ENCODE measurements at regions not wholly inside any gene's neighbourhood (a gene's known extent, or its start where the extent isn't known, plus 50 kb on each side); places are given as distances from the start of the nearest gene placed in this dataset.

DNA sequence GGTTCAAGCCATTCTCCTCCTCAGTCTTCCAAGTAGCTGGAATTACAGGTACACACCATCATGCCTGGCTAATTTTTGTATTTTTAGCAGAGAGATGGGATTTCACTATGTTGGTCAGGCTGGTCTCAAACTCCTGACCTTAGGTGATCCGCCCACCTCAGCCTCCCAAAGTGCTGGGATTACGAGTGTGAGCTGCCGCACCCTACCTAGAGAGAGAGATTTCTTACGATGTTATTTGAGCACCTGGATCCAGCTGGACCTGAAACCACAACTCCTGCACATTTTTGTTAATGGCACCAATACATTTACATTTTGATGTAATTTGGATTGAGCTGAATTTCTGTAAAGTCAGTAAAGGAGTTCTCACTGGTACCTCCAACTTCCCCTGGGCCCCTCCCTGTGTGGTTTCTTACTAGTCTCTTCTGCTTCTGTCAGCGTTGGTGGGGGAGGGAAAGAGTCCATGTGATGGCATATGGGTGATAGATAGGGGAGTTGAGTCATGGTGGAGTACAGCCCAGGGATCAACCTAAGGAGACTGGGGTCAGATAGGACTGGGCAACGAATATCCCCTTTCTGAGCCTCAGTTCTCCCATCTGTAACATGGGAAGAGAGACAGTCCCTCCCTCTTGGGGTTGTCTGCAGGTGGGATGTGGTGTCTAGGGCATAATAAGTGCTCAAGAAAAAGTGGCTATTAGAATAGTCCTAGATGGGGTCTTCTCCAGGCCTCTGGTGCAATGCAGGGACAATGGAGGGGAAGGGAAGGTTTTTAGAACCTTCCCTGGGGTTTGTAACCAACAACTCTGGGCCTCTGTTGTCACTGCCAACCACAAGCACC, 83.3 kb upstream of the MED13L start:
- no peak overlapping the region for H2AFZ ChIP-seq (ENCODE audit: low read length)
- H2AK5ac ChIP-seq (ENCODE audit: insufficient read length, low read length) = no peak overlapping the region
- Mint-ChIP-seq H3K4me3 (no peak overlapping the region), H3K9me3 (no peaks in the 10 kb centered on the region), H3K27ac (peak overlapping the region in 1 of 3 experiments; percentile 89; a peak in 1 of 7 replicates), H3K4me1 (peaks cover 24 to 31% of the 10 kb centered on the region in 2 experiments), H3K36me3 (ENCODE audit: insufficient read depth in 1 of 3, low read depth in 3 of 3) (no peaks in the 10 kb centered on the region), H3K27me3 (ENCODE audit: low read depth) (no peaks in the 10 kb centered on the region)
- no peak overlapping the region for H3K14ac ChIP-seq (ENCODE audit: insufficient read depth, low read length)
- DNase-seq = no peak
- no peak overlapping the region for H3K18ac ChIP-seq (ENCODE audit: insufficient read length, low read depth, low read length)
- H3K4me1 ChIP-seq (ENCODE audit: insufficient read depth, low read length) = peaks cover 9% of the 10 kb centered on the region; the same call in 1 of the 2 replicates
- no CpG with 5 or more reads among the region's 6 CpGs for WGBS (ENCODE audit: extremely low coverage, insufficient read length, low lambda C conversion rate)
- no peak overlapping the region for H3K56ac ChIP-seq (ENCODE audit: insufficient read length, low read depth, low read length)
- no peak overlapping the region for H2BK15ac ChIP-seq (ENCODE audit: low read depth, low read length)
- no peak overlapping the region for H2BK20ac ChIP-seq (ENCODE audit: low read depth, low read length, poor library complexity, severe bottlenecking)
- H4K5ac ChIP-seq (ENCODE audit: insufficient read length, low read depth, low read length) = no peak overlapping the region
- H2BK5ac ChIP-seq (ENCODE audit: insufficient read length, low read length) = no peak overlapping the region
- no peak overlapping the region for H4K8ac ChIP-seq (replicated peaks; ENCODE audit: insufficient read length, low read depth, low read length)
- H3K79me2 ChIP-seq (ENCODE audit: insufficient read depth, low read length) = no peaks in the 10 kb centered on the region
- H2BK120ac ChIP-seq (ENCODE audit: low read depth, low read length, poor library complexity, severe bottlenecking) = no peak overlapping the region
- no peaks in the 10 kb centered on the region for H4K20me1 ChIP-seq (ENCODE audit: control insufficient read depth, insufficient read depth, insufficient read length)
- no peak overlapping the region for H4K91ac ChIP-seq (ENCODE audit: insufficient read length, low read depth, low read length)
- H3T11ph ChIP-seq (ENCODE audit: low read length) = no peak overlapping the region
- no peak overlapping the region for H3K9ac ChIP-seq (ENCODE audit: extremely low read depth, insufficient read length, low read length)
- no peak overlapping the region for H3K27ac ChIP-seq (ENCODE audit: insufficient read length, low read depth, low read length)
- H3K4ac ChIP-seq (ENCODE audit: low read depth, low read length) = no peak overlapping the region
- H3K4me2 ChIP-seq (ENCODE audit: insufficient read depth, insufficient read length, low read length) = no peak overlapping the region
- no peaks in the 10 kb centered on the region for H3K79me1 ChIP-seq (ENCODE audit: insufficient read depth, low read depth, low read length, poor library complexity, severe bottlenecking)
- H3K23ac ChIP-seq (ENCODE audit: insufficient read length, low read depth, low read length) = no peak overlapping the region
- TF ChIP-seq, protein P1, sequence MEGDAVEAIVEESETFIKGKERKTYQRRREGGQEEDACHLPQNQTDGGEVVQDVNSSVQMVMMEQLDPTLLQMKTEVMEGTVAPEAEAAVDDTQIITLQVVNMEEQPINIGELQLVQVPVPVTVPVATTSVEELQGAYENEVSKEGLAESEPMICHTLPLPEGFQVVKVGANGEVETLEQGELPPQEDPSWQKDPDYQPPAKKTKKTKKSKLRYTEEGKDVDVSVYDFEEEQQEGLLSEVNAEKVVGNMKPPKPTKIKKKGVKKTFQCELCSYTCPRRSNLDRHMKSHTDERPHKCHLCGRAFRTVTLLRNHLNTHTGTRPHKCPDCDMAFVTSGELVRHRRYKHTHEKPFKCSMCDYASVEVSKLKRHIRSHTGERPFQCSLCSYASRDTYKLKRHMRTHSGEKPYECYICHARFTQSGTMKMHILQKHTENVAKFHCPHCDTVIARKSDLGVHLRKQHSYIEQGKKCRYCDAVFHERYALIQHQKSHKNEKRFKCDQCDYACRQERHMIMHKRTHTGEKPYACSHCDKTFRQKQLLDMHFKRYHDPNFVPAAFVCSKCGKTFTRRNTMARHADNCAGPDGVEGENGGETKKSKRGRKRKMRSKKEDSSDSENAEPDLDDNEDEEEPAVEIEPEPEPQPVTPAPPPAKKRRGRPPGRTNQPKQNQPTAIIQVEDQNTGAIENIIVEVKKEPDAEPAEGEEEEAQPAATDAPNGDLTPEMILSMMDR (conservative IDR thresholded peaks at IDR 0.05) = no peak
- H3K27me3 ChIP-seq (ENCODE audit: insufficient read depth, low read length) = no peaks in the 10 kb centered on the region
- H3K23me2 ChIP-seq (ENCODE audit: insufficient read length, low read depth, low read length, poor library complexity, severe bottlenecking) = no peaks in the 10 kb centered on the region
- no peaks in the 10 kb centered on the region for H3K9me3 ChIP-seq (ENCODE audit: control insufficient read depth, low read depth, low read length)
- H2BK12ac ChIP-seq (ENCODE audit: insufficient read length, low read depth, low read length) = no peak overlapping the region
